Nephron (organoid): ENCODE measurements at regions not wholly inside any gene's neighbourhood (a gene's known extent, or its start where the extent isn't known, plus 50 kb on each side); places are given as distances from the start of the nearest gene placed in this dataset.

Source experiments
- H3K27ac Mint-ChIP-seq, 3 experiments: 2 replicates each; pipeline ENCODE4 v1.8.0; 2020; ENCODE audit warnings: mixed read lengths in 3 of 3, mild to moderate bottlenecking in 2 of 3, moderate library complexity in 1 of 3
- H3K27me3 Mint-ChIP-seq: 2 replicates; pipeline ENCODE4 v1.8.0; 2021; ENCODE audit warnings: low read depth, mild to moderate bottlenecking, moderate library complexity, mixed read lengths
- H3K36me3 Mint-ChIP-seq: 2 replicates; pipeline ENCODE4 v1.8.0; 2020; ENCODE audit warnings: low read depth, mixed read lengths
- H3K4me1 Mint-ChIP-seq: 2 replicates; pipeline ENCODE4 v1.8.0; 2020; ENCODE audit warnings: mixed read lengths
- H3K4me3 Mint-ChIP-seq, 3 experiments: 2 replicates each; pipeline ENCODE4 v1.8.0; 2020; ENCODE audit warnings: mild to moderate bottlenecking in 3 of 3, mixed read lengths in 3 of 3, moderate library complexity in 2 of 3
- H3K9me3 Mint-ChIP-seq: 2 replicates; pipeline ENCODE4 v1.8.0; 2020; ENCODE audit warnings: mixed read lengths
- TF ChIP-seq, protein P1 (sequence below), 3 experiments: fragments of 200-600 bp; sonication (generic); IDR thresholded peaks; one replicate each; pipeline ENCODE4 v1.5.0; 2021; ENCODE audit warnings: antibody characterized with exemption in 3 of 3; ENCODE audit not compliant: unreplicated experiment in 3 of 3

GRCh38 chr3:74479915-74480314 is 134.5 kb downstream of the CNTN3 start:
- H3K36me3 Mint-ChIP-seq = no peaks in the 10 kb centered on the region
- no peaks in the 10 kb centered on the region for H3K27me3 Mint-ChIP-seq
- no peak overlapping the region for H3K27ac Mint-ChIP-seq
- H3K9me3 Mint-ChIP-seq = no peaks in the 10 kb centered on the region
- H3K4me1 Mint-ChIP-seq = no peaks in the 10 kb centered on the region
- H3K4me3 Mint-ChIP-seq = no peak overlapping the region
- TF ChIP-seq, protein P1, sequence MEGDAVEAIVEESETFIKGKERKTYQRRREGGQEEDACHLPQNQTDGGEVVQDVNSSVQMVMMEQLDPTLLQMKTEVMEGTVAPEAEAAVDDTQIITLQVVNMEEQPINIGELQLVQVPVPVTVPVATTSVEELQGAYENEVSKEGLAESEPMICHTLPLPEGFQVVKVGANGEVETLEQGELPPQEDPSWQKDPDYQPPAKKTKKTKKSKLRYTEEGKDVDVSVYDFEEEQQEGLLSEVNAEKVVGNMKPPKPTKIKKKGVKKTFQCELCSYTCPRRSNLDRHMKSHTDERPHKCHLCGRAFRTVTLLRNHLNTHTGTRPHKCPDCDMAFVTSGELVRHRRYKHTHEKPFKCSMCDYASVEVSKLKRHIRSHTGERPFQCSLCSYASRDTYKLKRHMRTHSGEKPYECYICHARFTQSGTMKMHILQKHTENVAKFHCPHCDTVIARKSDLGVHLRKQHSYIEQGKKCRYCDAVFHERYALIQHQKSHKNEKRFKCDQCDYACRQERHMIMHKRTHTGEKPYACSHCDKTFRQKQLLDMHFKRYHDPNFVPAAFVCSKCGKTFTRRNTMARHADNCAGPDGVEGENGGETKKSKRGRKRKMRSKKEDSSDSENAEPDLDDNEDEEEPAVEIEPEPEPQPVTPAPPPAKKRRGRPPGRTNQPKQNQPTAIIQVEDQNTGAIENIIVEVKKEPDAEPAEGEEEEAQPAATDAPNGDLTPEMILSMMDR (IDR thresholded peaks at IDR 0.05; ENCODE audit: unreplicated experiment in 3 of 3) = no peak

DNA sequence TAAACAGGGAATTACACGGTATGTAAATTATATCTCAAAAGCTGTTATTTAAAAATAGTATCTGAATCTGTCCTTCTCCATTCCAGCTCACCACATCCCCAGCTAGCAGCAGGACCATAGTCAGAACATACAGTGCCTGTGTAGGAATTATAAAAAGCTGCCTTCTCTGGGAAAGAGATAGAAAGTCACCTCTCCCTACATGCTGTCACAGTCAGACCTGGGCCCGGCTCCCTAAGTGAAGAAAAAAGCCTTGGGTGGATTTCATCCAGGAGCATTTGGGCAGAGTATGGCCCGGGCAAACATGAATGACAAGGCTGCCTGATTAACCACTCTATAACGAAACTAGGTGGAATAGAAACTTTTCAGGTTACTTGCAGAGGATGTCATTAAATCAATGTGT is 144.1 kb downstream of the CNTN3 start:
- Mint-ChIP-seq H3K4me1 (peaks cover 9% of the 10 kb centered on the region), H3K36me3 (no peaks in the 10 kb centered on the region), H3K9me3 (no peaks in the 10 kb centered on the region), H3K27ac (no peak overlapping the region), H3K4me3 (no peak overlapping the region), H3K27me3 (no peaks in the 10 kb centered on the region)
- TF ChIP-seq, protein P1 (IDR thresholded peaks at IDR 0.05; ENCODE audit: unreplicated experiment in 3 of 3) = no peak

- no peaks in the 10 kb centered on the region for H3K9me3 Mint-ChIP-seq
- H3K4me1 Mint-ChIP-seq = peaks cover 13% of the 10 kb centered on the region
- no peaks in the 10 kb centered on the region for H3K27me3 Mint-ChIP-seq
- H3K27ac Mint-ChIP-seq = no peak overlapping the region
- no peaks in the 10 kb centered on the region for H3K36me3 Mint-ChIP-seq
- H3K4me3 Mint-ChIP-seq = no peak overlapping the region
- TF ChIP-seq, protein P1 (IDR thresholded peaks at IDR 0.05; ENCODE audit: unreplicated experiment in 3 of 3) = no peak
Measured at GRCh38 chr3:74469713-74470112, 144.7 kb downstream of the CNTN3 start.

DNA sequence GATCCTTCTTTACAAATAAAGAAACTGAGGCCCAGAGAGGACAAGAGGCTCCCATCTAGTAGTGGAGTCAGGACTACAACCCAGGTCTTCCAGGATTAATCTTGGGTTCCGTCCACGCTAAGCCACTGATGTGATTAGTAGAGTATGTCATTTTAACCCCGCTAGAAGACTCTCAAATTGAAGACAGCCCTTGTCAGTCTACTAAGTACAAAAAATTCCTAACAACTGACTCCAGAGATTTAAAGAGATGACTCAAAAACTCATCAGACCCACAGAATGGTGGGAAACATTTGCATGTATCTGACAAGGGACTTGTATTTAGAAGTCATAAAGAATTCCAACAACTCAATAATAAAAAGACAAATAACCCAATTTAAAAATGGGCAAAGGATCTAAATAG is 145.3 kb downstream of the CNTN3 start:
- Mint-ChIP-seq H3K9me3 (no peaks in the 10 kb centered on the region), H3K36me3 (no peaks in the 10 kb centered on the region), H3K4me3 (no peak overlapping the region), H3K27ac (no peak overlapping the region), H3K4me1 (peaks cover 13% of the 10 kb centered on the region), H3K27me3 (no peaks in the 10 kb centered on the region)
- TF ChIP-seq, protein P1 (IDR thresholded peaks at IDR 0.05; ENCODE audit: unreplicated experiment in 3 of 3) = no peak

GRCh38 chr3:74465715-74466410 is 148.6 kb downstream of the CNTN3 start:
- TF ChIP-seq, protein P1 (IDR thresholded peaks at IDR 0.05; ENCODE audit: unreplicated experiment in 3 of 3) = no peak
- Mint-ChIP-seq H3K9me3 (peaks cover 2% of the 10 kb centered on the region), H3K4me1 (peaks cover 13% of the 10 kb centered on the region), H3K4me3 (no peak overlapping the region), H3K27me3 (no peaks in the 10 kb centered on the region), H3K36me3 (no peaks in the 10 kb centered on the region), H3K27ac (peak overlapping the region in 2 of 3 experiments; percentile 3 to 7)

GRCh38 chr3:74463515-74463914 is 150.9 kb downstream of the CNTN3 start:
- H3K4me3 Mint-ChIP-seq = no peak overlapping the region
- TF ChIP-seq, protein P1 (IDR thresholded peaks at IDR 0.05; ENCODE audit: unreplicated experiment in 3 of 3) = no peak
- H3K27ac Mint-ChIP-seq = peak overlapping the region in 2 of 3 experiments; percentile 13 to 36
- H3K4me1 Mint-ChIP-seq = peaks cover 13% of the 10 kb centered on the region
- H3K36me3 Mint-ChIP-seq = no peaks in the 10 kb centered on the region
- no peaks in the 10 kb centered on the region for H3K27me3 Mint-ChIP-seq
- peaks cover 4% of the 10 kb centered on the region for H3K9me3 Mint-ChIP-seq
